Stimulated activated CD4-positive, alpha-beta T cell treated with anti-CD3 and anti-CD28 coated beads, Interleukin-15, amount 100 ng/mL, for 1 hour (primary cell): ENCODE measurements at regions not wholly inside any gene's neighbourhood (a gene's known extent, or its start where the extent isn't known, plus 50 kb on each side); places are given as distances from the start of the nearest gene placed in this dataset.

Experiments used
- DNase-seq, 2 donors: peaks; one replicate each; pipeline ENCODE4 v3.0.0-alpha.2; 2020; ENCODE audit warnings: low read depth in 1 of 2, low spot score in 1 of 2

- no peak for DNase-seq
These were observed 379.2 kb downstream of the KDM5D start for GRCh38 chrY:19365321-19365720.

- DNase-seq: no peak
These were observed 387.3 kb downstream of the KDM5D start for GRCh38 chrY:19357249-19357648.

GRCh38 chrY:19356735-19357134 lies 387.8 kb downstream of the KDM5D start:
- no peak for DNase-seq

GRCh38 chrY:19354857-19355173 lies 389.7 kb downstream of the KDM5D start:
- DNase-seq: no peak

- no peak for DNase-seq
These were observed 390.3 kb downstream of the KDM5D start for GRCh38 chrY:19354061-19354856.

GRCh38 chrY:19351616-19352015 lies 392.9 kb downstream of the KDM5D start:
- no peak for DNase-seq

GRCh38 chrY:19321701-19322100 lies 422.8 kb downstream of the KDM5D start:
- DNase-seq: no peak

GRCh38 chrY:19319135-19319534 lies 425.4 kb downstream of the KDM5D start:
- no peak for DNase-seq

GRCh38 chrY:19317271-19317987 lies 427.1 kb downstream of the KDM5D start:
- DNase-seq: no peak

- DNase-seq: no peak
These were observed 436.9 kb downstream of the KDM5D start for GRCh38 chrY:19307627-19308026.

- no peak for DNase-seq
These were observed 441.4 kb downstream of the KDM5D start for GRCh38 chrY:19303136-19303535.

GRCh38 chrY:19290925-19291324 lies 453.6 kb downstream of the KDM5D start:
- DNase-seq: no peak

- no peak for DNase-seq
These were observed 470.4 kb downstream of the KDM5D start for GRCh38 chrY:19274076-19274475.

GRCh38 chrY:19268331-19268730 lies 476.2 kb downstream of the KDM5D start:
- DNase-seq: no peak

GRCh38 chrY:19265404-19265803 lies 479.1 kb downstream of the KDM5D start:
- DNase-seq: no peak

GRCh38 chrY:19262310-19262709 lies 482.2 kb downstream of the KDM5D start:
- DNase-seq: no peak

- no peak for DNase-seq
These were observed 458.9 kb upstream of the HSFY2 start for GRCh38 chrY:19232276-19232994.

GRCh38 chrY:19220784-19221183 lies 447.2 kb upstream of the HSFY2 start:
- no peak for DNase-seq

- DNase-seq: no peak
These were observed 435.4 kb upstream of the HSFY2 start for GRCh38 chrY:19208915-19209314.

GRCh38 chrY:19207048-19207447 lies 433.5 kb upstream of the HSFY2 start:
- DNase-seq: no peak

- no peak for DNase-seq
These were observed 407.3 kb upstream of the HSFY2 start for GRCh38 chrY:19180824-19181223.

GRCh38 chrY:19168202-19168565 lies 394.6 kb upstream of the HSFY2 start:
- DNase-seq: no peak
